UCSD-AML1 (cell line): ENCODE measurements at regions not wholly inside any gene's neighbourhood (a gene's known extent, or its start where the extent isn't known, plus 50 kb on each side); places are given as distances from the start of the nearest gene placed in this dataset.

Source experiments
- DNase-seq: peaks from one replicate; lab custom pipeline; 2025; ENCODE audit not compliant: unreplicated experiment; lab: John Stamatoyannopoulos, UW

DNA sequence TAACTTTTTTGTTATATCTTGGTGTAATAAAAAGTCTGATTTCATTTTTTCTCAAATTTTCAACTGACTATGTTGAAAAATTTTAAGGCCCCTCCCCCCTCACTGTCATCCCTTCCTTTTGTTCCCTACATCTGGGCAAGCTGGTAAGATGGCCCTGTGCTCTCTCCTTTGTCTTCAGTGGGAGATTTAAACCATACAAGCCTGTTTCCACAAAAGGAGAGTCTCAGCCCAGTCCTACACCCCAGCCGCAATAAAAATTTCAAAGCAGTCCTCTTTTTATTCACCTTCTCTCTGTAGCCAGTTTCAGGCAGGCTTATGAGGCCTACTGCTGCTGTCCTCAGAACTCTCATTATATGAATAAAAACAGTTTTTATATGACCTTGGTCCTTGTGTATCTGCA is 630.5 kb downstream of the CBLN2 start:
- DNase-seq: no peak

DNA sequence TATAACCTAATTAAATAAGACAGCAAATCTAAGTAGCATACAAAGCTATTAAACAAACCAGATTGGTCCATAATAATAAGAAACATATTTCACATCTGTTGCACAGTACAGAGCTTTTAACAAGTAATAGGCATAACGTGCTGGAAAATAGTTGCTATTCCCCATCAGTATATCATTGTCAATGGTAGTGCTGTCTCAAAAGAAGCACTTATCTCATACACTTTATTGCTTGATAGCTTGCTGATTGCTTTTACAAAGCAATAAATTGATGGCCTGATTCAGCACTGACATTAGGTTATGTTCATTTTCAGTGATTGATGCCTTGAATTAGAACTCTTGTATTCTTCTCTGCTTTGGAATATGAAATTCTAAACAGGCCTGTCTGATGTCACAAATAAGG is 641.7 kb downstream of the CBLN2 start:
- no peak for DNase-seq

DNA sequence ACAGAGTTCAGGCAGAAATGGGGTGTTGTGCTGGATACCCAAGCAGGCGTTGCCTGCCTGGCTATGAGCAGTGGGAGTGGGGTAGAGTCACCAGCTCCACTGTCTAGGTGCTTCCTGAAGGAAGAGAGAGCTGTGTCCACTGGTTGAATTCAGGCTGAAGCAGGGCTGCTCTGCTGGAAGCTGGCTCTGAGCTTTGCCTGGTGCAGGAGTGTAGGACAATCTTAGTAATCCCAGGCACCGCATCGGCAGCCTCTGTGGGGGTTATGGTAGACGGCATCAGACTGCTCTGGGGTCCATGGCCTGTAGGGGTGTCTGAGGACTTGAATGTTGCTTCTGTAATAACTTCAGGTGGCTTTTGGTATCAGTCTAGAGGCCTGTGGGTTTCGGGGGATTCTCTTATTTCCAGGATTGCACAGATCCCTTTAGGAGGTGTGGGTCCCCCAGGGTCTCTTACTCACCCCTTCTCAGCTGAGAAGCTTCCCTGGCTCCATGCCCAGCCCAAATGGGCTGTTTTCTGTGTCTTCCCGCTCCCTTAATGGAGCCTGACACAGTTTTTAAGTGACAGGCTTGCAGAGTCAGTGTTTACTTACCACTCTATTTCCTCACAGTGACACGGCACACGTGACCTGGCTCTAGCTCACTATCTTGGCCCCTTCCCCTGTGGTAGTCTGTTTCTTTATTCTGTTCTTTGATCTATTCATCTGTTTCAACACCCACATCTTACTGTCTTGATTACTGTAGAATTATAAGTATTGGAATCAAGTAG is 644.3 kb downstream of the CBLN2 start:
- no peak for DNase-seq

DNA sequence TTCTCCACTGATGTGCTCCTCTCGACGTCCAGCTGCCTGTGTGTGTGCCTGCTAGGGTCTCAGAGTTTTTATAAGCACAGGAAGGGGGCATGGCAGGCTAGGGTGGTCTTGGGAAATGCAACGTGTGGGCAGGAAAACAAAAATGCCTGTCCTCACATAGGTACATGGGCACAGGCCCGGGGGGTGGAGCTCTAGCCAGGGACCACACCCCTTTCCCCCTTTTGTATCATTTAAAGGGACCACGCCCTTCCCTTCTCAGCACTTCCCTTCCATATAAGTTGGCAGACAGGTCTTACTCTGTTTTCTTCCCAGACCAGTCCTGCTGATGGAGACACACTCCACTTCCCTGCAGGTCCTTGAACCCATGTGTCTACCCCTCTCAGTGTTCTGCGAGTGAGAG is 645.0 kb downstream of the CBLN2 start:
- DNase-seq: no peak

DNA sequence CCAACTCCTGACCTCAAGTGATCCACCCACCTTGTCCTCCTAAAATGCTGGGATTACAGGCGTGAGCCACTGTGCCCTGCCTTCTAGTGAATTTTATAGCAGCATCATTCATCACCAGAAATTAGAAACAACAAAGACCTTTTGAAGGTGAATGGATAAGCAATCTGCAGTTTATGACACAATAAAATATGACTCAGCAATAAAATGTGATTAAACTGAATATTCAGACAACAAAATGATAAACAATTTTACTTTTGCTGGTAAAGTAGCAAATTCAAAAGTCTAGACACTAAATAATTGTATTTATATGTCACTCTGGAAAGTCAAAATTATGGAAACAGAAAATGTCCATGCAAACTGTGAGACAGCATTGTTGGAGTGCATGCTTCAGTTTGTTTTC is 656.6 kb downstream of the CBLN2 start:
- no peak for DNase-seq

DNA sequence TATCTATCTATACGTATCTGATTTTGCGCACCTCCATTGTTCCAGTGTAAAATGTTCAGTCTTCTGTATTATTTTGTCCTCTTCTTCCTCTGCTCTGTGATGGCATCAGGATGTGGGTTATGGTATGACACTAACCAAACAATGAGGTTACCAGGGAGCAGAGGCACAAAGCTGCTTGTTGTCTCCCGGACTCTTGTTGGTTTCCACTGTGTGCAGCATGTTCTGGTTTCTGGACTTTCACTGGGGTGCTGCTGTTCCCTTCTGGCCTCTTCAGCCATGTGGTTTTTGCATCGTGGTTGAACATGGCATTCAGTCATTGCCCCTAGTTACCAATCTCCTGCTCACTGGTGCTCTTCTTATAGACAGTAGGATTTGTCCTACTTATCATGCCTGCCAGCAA is 665.9 kb downstream of the CBLN2 start:
- no peak for DNase-seq

- no peak for DNase-seq
These were observed 670.4 kb downstream of the CBLN2 start for GRCh38 chr18:71873695-71874094.

GRCh38 chr18:71865888-71866287 is 678.3 kb downstream of the CBLN2 start:
- DNase-seq: no peak

DNA sequence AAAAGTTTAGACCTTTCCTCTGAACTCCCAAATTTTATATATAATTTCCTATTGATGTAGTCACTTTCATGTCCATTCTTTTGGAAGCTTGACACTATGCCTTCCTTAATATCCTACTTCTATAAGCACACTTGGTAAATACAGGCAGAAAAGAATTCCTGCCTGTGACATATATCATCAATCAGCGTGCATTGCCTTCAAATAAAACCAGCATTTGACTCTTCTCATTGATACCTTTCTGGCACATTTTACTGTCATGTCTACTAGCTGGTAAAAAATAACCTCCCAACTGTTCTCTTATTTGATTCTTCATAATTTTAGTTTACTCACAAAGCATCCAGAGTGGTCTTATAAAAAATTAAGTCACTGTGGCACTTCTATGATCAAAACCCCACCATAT is 693.5 kb downstream of the CBLN2 start:
- DNase-seq: no peak

GRCh38 chr18:71849407-71849806 is 694.7 kb downstream of the CBLN2 start:
- DNase-seq: no peak

DNA sequence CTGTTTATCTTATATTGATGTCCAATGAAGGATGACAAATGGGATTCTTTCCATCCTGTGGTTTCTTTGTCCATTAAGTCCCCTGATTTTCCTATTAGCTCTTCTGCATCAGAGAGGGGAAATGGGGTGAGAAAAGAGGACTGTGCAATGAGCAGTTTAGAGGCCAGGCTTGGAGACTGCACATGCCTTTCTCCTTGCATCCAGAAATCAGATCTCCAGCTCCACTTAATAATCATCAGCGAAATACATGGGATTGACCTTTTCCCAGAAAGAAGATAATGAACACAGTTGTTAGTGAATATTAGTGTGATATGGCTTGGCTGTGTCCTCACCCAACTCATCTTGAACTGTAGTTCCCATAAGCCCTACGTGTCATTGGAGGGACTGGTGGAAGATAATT is 697.4 kb downstream of the CBLN2 start:
- no peak for DNase-seq

DNA sequence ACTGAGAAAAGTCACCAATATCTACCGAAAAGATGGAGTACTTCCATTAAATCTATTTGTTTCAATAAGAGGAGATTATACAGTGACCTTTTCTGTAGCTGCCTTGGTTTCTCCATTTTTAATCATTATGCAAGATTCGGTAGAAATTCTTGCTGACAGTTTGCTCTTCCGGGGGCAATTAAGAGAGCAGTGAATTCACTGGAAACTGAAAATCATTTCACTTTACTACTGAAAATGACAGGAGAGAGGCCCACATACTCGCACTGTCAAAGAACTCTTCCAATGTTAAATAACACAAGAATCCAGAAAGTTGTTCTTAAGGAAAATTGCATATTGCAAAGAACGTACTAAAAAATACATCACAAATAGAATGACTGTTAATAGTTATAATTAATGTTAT is 699.3 kb downstream of the CBLN2 start:
- DNase-seq: no peak

DNA sequence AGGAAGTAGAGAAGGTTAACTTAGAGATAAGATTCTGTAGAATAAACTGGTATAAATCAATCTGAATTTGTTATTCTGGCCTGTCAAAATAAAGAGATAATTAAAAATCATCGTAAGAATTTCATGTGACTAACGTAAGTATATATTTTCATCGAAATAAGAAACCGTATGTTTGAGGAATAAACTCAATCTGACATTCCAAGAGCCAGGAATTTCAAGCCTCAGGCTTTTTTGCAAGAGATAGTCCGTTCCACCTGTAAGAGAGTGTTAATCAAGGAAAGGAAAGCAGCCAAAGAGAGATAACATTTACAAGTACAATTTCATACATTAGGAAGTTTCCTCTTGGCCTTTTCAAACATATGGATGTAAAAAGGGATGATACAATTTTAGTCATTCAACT is 701.5 kb downstream of the CBLN2 start:
- no peak for DNase-seq

DNA sequence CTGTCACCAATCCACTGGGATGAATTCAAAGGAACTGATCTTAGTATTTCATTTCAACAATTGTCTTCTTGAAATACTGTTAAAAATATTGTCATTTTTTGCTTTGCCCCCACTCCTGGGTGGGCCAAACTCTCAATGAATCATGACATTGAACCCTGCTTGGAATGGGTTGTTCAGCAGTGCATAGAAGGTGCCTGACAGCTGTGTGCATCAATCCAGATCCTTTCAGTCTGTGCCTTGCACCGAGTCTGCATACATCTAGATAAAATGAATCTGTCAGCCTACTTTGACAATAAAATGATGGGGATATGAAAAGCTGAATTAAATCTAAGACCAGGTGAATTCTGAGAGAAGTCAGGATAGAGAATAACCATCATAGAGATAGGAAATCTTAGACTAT is 706.6 kb downstream of the CBLN2 start:
- DNase-seq: no peak

DNA sequence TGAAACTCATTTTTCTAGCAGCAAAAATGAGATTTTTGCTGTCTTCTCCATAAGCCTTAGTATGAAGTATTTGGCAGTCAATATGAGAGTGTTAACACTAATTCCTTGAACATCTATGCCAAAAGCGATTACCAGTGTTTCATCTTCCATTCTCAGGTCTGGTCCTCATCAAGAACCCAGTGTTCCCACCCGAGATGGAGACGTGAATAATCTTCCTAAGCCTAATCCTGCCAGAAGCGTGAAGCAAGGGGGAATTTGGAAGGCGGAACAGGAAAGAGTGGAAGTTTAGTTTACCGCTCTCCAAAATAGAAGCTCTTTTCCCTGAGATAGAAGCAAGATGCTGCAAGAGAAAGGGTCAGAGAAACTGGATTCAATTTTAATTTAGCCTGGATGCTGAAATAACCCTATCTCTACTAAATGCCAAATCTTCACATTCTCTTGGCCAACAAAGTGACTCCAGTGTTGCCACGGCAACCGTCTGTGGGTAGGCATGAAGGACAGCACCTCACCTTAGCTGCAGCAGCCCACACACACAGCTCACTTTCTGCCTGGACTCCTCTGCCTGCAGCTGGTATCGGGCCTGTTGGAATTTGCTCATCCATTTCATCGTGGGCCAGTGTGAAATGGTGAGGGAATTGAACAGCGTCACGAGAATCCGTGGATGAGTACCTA is 711.1 kb downstream of the CBLN2 start:
- no peak for DNase-seq

GRCh38 chr18:71831039-71831438 is 713.1 kb downstream of the CBLN2 start:
- DNase-seq: no peak

DNA sequence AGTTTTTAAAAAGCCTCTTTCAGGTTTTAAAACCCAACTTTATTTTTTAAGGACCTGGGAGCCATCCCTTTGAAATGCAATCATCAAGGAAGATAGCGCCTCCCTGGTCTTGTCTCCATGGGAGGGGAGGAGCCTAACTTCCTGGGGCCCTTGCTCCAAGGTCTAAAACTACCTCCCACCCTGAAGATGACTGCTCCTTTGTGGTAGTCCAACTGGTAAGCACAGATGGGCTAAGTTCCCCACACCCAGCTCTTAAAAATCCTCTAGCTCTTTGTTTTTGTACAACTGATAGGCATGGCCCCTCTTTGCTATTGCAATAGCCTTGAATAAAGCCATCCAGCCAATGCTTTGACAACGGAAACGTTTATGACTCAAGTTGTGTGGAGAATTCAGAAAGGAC is 716.8 kb downstream of the CBLN2 start:
- no peak for DNase-seq

- no peak for DNase-seq
These were observed 728.8 kb downstream of the CBLN2 start for GRCh38 chr18:71815305-71815704.

GRCh38 chr18:71809711-71810110 is 734.4 kb downstream of the CBLN2 start:
- DNase-seq: no peak

DNA sequence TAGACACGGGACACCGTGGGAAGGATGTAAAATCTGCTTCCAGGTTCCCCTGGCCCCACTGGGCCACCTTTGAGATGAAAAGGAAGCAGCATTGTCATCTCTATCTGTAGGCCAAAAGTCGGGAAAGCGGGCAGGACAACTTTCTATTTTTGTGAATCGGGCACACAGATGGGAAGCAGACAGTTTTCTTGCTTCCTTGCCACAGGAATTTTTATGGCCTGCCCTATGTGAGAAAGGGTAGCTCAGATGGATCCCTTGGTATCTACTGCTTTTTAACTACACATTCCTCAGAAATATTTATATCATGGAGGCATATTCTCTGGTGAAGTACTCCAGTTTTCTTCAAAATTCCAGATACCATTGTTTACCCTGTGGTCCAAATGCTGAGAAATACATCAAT is 735.5 kb downstream of the CBLN2 start:
- DNase-seq: no peak

DNA sequence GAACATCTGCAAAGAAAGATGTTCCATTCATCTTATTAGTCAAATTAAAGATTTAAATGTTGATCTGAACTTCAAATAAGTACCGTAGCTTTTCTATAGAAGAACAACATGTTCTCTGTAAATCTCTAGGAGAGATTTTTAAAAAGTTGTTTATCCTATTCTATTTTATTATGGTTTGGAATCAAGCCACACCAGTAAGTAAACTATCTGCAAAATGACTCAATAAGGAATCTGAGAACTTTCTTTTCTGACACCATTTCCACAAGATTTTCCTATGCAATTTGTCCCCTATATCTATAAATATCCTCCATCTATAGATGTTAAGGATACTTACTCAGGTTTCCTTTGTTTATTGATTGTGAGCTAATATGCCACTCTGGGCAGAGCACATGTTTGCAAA is 736.6 kb downstream of the CBLN2 start:
- no peak for DNase-seq

- DNase-seq: no peak
These were observed 745.0 kb downstream of the CBLN2 start for GRCh38 chr18:71798986-71799673.
